ENCODE measurements at regions not wholly inside any gene's neighbourhood (a gene's known extent, or its start where the extent isn't known, plus 50 kb on each side); places are given as distances from the start of the nearest gene placed in this dataset.
"Not testable (repeated sequence)": the region's sequence is repeated elsewhere in the genome, so short reads cannot be mapped to it uniquely, and the experiment has no call there.

DNA sequence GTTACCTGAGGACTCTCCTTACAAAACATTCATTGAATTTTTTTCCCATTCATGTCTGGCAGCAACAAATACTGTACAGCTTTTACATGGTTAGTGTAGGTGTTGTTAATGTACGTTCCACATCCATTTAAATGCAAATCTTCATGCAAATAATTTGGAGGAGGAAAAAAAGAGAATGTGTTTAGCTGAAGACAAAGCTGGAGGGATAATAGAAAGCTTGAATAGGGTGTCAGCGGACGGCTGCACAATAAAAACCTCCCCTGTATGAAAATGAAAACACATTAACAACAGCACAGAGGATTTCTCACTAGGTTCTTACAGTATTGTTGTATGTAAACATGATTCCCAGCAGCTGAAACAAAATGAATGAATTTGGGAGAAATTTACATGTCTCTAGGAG, 231.5 kb downstream of the ZNF608 start:
- DNase-seq (ENCODE audit: low spot score), result no peak

GRCh38 chr5:124512952-124513632, 233.3 kb downstream of the ZNF608 start:
- no peak for DNase-seq (ENCODE audit: low spot score)

DNA sequence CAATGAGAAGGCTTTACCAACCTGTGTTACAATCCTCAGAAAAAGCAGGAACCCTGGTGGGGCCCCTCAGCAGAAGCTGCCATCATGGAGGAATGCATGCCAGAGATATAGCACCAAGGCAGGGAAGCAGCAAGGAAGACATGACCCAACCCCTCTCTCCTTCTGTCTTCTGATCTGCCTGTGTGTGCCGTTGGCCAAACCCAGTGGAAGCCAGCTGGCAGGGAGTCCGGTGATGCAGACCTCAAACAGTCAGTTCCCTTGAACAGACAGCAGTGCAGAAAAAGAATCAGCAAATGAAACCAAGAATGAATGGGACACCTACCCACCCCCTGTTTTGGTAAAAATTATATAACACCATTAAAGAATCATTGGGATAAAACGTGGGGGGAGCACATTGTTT, 234.2 kb downstream of the ZNF608 start:
- DNase-seq (ENCODE audit: low spot score), result no peak

DNA sequence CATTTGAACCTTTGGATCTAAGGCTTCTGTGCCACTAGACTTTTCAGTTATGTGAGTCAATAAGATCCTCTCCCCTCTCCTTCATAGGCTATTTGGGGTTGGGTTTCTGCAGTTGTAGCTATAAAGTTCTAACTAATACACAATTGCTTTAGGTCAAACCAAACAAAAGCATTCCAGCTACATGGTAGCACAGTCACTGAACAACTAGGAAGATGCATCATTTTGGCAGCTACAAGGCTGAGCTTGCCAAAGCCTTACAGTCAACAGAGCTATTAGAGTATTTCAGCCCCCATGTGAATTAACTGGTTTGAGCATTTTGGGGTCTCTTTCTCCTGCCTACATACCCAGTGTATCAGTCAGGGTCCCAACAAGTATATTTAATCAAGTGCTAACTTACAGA, 234.6 kb downstream of the ZNF608 start:
- DNase-seq (ENCODE audit: low spot score), result no peak

GRCh38 chr5:124507688-124508087, 238.8 kb downstream of the ZNF608 start:
- DNase-seq (ENCODE audit: low spot score), result no peak

- no peak for DNase-seq (ENCODE audit: low spot score)
Measured at GRCh38 chr5:124504081-124504916, 242.1 kb downstream of the ZNF608 start.

GRCh38 chr5:124502551-124502950, 243.9 kb downstream of the ZNF608 start:
- DNase-seq (ENCODE audit: low spot score), result no peak

GRCh38 chr5:124499818-124500217, 246.6 kb downstream of the ZNF608 start:
- DNase-seq (ENCODE audit: low spot score), result not testable (repeated sequence)

DNA sequence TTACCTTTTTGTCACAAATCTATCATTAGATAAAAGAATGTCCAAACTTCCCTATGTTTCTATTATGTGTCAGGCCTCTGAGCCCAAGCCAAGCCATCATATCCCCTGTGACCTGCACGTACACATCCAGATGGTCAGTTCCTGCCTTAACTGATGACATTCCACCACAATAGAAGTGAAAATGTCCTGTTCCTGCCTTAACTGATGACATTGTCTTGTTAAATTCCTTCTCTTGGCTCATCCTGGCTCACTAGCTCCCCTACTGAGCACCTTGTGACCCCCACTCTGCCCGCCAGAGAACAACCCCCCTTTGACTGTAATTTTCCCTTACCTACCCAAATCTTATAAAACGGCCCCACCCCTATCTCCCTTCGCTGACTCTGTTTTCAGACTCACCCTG, 249.5 kb downstream of the ZNF608 start:
- DNase-seq (ENCODE audit: low spot score), result not testable (repeated sequence)

DNA sequence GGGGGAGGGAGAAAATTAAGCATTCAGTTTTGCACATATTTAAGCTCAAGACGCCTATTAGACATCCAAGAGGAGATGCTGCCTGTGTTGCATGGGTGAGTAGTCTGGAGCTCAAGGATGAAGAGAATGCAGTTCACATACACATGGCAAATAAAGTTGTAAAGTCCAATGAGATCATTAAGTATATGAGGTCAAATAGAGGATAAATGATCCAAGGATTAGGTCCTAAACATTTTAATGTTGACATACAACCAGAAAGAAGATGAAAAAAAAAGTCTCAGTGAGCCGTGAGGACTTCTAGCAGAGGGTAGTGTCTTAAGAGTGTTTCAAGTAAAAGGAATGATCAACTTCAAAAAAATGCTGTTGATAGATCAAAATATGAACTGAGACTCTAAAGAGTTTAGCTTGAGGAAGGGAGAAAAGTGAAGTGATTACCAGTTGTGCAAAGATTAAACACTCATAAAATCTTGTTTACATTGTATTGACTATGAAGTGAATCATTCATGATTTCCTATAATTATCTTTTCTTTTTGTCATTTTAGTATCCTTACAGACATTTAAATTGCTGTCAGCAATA, 251.8 kb downstream of the ZNF608 start:
- DNase-seq (ENCODE audit: low spot score), result peak; percentile 5

DNA sequence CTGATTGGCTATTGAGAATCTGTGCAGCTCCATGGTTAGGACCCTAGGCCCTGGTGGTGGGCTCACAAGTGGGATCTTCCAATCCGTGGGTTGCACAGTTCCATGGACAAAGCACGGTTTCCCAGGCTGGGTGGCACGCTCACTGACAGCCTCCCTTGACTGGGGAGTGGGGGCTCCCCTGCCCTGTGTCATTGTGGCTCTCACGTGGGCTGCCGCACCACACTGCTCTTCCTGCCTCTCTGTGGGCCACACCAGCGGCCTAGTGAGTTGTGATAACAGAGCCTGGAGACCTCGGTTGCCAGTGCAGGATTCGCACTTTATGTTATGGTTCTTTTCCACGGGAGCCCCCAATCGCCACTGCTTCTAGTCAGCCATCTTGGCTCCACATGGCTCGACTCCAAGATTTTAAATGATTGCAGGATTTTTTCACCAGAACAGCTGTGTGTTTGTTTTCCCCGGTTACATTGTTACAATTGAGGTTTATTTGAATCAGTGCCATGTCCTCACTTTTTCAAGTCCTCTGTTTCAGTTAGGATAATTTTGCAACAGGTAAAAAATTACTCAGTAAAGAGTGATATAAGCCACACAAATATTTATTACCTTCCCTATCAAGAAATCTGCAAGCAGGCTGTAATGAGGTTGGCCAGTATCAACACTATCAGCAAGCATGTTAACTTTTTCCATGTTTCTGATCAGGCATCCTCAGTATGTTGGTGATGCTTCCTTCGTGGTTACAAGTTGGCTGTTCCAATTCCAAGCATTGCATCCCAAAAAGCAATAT, 253.8 kb downstream of the ZNF608 start:
- no peak for DNase-seq (ENCODE audit: low spot score)

DNA sequence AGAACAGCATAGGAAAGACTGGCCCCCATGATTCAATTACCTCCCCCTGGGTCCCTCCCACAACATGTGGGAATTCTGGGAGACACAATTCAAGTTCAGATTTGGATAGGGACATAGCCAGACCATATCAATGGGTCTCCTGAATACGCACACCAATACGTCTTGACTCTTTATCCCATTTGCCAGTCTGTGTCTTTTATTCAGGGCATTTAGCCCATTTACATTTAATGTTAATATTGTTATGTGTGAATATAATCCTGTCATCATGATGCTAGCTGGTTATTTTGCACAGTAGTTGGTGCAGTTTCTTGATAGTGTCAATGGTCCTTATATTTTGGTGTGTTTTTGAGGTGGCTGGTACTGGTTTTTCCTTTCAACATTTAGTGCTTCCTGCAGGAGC, 256.1 kb downstream of the ZNF608 start:
- not testable (repeated sequence) for DNase-seq (ENCODE audit: low spot score)

DNA sequence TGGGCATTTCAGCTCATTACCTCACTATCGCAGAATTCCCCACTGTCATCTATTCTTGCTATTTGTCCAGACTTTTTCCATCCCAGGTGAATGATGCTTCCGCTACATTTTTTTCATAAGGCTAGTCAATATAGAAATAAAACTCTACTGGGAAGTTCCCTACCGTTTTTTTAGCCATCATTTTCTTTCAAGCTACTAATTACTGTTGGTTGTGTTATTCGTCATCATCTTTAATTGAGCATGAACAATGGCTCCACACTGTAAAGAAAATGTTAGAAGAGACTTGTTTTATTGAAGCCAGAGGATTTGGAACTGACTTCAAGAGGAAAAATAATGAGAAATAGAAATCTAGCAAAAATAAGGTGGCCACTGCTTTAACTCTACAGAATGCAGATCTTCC, 265.0 kb downstream of the ZNF608 start:
- DNase-seq (ENCODE audit: low spot score), result no peak

DNA sequence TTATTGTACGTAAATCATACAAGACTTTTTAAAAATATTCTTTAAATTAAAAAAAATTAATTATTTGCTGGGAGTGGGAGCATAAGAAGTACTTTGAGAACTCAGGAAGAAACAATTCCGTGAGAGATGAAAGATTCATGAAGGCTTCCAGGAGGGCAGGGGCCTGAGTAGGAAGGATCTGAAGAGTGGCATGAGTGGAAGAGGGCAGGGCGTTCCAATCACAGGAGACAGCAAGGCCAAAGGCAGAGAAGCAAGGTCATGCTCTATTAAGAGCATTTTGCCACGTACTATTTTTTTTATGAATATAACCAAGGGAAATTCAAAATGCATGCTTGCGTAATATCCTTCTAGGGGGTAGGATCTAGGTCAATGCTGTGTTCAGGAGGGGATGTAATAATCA, 265.5 kb downstream of the ZNF608 start:
- DNase-seq (ENCODE audit: low spot score), result no peak

GRCh38 chr5:124480022-124480421, 266.4 kb downstream of the ZNF608 start:
- DNase-seq (ENCODE audit: low spot score), result no peak

DNA sequence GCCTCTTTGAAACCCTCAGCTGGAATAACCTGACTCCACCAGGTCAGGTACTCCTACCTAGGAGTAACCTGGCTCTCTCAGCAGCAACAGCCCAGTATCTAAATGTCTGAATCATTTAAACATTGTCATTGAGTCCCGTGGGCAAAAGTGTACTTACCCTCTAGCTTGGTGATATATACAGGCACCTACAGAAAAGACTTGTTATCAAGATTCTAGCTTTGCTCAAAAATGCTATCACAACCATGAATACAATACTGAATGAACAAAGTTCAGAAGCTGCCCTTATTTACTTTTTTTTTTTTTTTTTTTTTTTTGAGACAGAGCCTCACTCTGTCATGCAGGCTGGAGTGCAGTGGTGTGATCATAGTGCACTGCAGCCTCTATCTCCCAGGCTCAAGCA, 268.2 kb downstream of the ZNF608 start:
- no peak for DNase-seq (ENCODE audit: low spot score)

DNA sequence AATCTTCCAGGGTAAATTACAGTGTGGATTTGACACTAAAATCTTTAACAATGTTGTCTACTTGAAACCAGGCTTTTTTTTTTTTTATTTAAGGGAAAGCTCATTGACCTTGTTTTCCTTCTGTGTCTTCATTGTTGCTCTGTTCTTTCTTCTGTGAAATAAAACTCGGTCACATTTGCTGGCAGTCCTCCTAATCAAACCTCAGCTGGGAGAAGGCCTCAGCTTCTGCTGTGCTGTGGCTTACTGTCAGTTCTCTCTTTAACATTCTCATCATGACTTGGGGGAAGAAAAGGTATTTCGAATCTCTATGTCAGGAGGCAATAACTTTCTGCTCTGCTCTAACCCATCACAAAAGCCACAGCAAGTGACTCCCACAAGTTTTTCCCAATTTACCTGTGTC, 268.9 kb downstream of the ZNF608 start:
- DNase-seq (ENCODE audit: low spot score), result no peak

- no peak for DNase-seq (ENCODE audit: low spot score)
Measured at GRCh38 chr5:124477062-124477461, 269.4 kb downstream of the ZNF608 start.

DNA sequence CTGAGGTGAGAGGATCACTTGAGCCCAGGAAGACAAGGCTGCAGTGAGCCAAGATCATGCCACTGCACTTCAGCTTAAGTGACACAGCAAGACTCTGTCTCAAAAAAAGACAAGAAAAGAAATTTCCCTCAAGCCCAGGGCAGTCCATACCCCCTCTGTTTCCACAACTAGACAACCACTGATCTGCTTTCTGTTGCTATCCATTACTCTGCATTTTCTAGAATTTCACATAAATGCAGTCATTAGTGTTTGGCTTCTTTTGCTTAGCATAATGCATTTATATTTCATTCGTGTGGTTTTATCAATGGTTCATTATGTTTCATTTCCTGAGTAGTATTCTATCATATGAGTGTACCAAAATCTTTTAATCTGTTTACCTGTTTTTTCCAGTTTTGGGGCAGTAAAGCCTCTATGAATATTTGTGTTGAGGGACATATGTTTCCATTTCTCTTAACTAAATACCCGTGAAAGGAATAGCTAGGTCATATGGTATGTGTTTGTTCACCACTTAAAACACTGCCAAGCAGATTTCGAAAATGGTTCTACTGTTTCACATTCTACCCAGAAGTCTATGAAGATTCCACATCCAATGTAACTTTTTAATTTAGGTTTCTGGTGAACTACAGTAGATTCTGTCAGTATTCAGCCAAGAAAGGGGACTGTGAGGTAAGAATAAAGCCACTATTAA, 271.8 kb downstream of the ZNF608 start:
- no peak for DNase-seq (ENCODE audit: low spot score)

DNA sequence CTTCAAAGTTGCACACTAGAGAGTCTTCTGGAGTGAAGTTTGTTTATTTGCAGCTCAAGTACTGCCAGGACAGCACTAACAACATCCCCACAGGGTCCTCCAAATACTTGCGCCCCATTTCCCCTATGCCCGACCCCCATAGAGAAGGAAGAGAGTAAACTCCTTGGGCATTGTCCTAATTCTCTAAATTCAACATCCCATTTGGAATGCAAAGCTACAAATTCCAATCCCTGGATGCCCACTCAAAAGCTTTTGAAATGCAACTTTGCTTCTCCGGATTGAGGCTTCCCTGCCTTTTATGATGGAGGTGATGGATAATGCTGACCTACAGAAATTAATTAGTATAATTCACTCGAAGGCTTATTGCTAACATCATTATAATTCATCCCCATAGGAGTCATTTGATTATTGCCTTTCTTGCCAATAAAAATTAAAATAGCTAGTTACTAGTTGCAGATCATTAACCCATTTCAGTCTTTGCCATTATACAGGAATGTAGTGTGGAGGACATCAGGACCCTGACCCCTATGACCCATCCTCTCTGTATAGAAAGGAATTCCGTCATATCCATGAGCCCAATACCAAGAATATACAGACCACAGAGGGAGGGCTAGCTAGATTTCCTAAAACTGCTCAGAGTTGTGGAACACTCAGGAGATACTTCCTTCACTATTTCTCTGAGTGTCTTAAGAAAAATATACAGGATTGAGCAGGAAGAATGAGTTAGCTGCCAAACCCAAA, 277.6 kb downstream of the ZNF608 start:
- DNase-seq (ENCODE audit: low spot score), result no peak

DNA sequence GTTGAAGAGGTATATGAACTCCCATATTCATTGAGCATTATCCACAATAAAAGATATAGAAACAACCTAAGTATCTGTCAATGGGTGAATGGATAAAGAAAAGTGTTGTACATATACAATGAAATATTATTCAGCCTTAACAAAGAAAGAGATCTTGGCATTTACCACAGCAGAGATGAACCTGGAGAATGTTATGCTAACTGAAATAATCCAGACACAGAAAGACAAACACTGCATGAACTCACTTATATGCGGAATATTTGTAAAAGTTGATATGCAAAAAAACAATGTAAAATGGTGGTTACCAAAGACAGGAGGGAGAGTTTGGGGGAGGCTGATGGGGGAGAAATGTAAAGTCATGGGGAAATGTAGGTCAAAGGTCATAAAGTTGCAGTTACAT, 278.7 kb downstream of the ZNF608 start:
- no peak for DNase-seq (ENCODE audit: low spot score)

Data from umbilical cord (tissue), 1 donor.